Suprapubic skin (tissue), 3 donors: ENCODE measurements at regions not wholly inside any gene's neighbourhood (a gene's known extent, or its start where the extent isn't known, plus 50 kb on each side); places are given as distances from the start of the nearest gene placed in this dataset.

Experiments used
- CTCF ChIP-seq, 2 donors: fragments of 200-600 bp in 1 of 2; fragments of 450-650 bp in 1 of 2; sonication (generic) in 1 of 2; IDR thresholded peaks; one replicate each; pipeline ENCODE4 v1.5.1; 2016 to 2019; ENCODE audit warnings: antibody characterized with exemption in 2 of 2, mild to moderate bottlenecking in 1 of 2, moderate library complexity in 1 of 2
- POLR2A ChIP-seq, 2 donors: fragments of 450-650 bp; IDR thresholded peaks; one replicate each; pipeline ENCODE4 v1.6.1; 2017; ENCODE audit warnings: antibody characterized with exemption in 2 of 2, mild to moderate bottlenecking in 2 of 2, moderate library complexity in 2 of 2

GRCh38 chr4:23117826-23118225, 425.1 kb downstream of the GBA3 start:
- TF ChIP-seq CTCF (IDR thresholded peaks at IDR 0.05) = no peak
- TF ChIP-seq POLR2A (IDR thresholded peaks at IDR 0.05) = no peak
